PFSK-1 (cell line): ENCODE measurements at regions not wholly inside any gene's neighbourhood (a gene's known extent, or its start where the extent isn't known, plus 50 kb on each side); places are given as distances from the start of the nearest gene placed in this dataset.

ENCODE experiments used
- POLR2AphosphoS5 ChIP-seq: IDR thresholded peaks from 2 replicates; pipeline ENCODE4 v1.6.1; 2012; ENCODE audit warnings: low read depth, mild to moderate bottlenecking, control low read depth, low read length, moderate library complexity
- SIN3A ChIP-seq: IDR thresholded peaks from 2 replicates; pipeline ENCODE4 v1.6.1; 2012; ENCODE audit warnings: mild to moderate bottlenecking, low read length, moderate library complexity, borderline replicate concordance; ENCODE audit not compliant: insufficient read depth
- TAF1 ChIP-seq: IDR thresholded peaks from 2 replicates; pipeline ENCODE4 v1.6.1; 2012; ENCODE audit warnings: low read length, control low read depth, borderline replicate concordance; ENCODE audit not compliant: insufficient read depth
- TF ChIP-seq, protein P1 (sequence below), 2 experiments: IDR thresholded peaks; 2 replicates each; pipeline versions ENCODE4 v1.6.1 to v1.8.0; 2011 to 2012; ENCODE audit warnings: low read depth in 2 of 2, low read length in 2 of 2, control low read depth in 1 of 2, inconsistent platforms in 1 of 2, mild to moderate bottlenecking in 1 of 2, moderate library complexity in 1 of 2; ENCODE audit not compliant: insufficient read depth in 1 of 2

DNA sequence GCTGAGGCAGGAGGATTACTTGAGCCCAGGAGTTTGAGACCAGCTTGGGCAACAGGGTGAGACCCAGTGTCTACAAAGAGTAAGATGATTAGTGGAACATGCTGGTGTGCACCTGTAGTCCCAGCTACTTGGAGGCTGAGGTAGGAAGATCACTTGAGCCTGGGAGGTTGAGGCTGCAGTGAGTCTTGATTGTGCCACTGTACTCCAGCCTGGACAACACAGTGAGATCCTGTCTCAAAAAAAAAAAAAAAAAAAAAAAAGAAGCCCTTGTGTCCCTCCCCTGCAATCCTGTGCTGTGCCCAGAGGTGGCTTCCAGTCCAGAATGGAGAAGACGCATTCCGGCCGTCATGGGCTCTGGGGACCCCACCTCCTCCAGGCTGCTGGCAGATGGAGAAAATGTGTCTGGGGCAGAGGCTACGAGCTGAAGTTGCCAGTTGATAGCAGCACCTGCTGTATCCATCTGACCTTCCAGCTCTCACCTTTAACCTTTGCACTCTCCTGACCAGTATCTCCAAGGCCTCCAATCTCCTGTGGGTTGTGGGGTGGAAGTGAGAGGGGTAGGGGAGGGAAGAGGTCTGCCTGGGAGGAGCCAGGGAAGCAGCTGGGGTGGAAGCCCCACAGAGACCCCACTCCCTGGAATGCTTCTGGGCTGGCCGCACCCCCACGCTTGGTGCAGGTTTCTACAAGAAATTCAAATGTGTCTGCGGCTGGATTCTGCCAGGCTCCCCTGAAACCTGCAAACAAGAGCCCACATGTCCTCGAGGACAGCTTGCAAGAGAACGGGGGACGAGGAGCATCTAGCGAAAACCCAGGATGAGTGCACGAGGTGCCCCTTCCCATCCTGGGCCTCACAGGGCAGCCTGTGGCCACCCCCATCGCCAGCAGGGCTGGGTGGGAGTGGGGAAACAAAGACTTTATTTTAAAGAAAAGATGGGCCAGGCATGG is 148.3 kb upstream of the IER5L start:
- TF ChIP-seq TAF1 (no peak), POLR2AphosphoS5 (no peak), SIN3A (no peak)
- TF ChIP-seq, protein P1, sequence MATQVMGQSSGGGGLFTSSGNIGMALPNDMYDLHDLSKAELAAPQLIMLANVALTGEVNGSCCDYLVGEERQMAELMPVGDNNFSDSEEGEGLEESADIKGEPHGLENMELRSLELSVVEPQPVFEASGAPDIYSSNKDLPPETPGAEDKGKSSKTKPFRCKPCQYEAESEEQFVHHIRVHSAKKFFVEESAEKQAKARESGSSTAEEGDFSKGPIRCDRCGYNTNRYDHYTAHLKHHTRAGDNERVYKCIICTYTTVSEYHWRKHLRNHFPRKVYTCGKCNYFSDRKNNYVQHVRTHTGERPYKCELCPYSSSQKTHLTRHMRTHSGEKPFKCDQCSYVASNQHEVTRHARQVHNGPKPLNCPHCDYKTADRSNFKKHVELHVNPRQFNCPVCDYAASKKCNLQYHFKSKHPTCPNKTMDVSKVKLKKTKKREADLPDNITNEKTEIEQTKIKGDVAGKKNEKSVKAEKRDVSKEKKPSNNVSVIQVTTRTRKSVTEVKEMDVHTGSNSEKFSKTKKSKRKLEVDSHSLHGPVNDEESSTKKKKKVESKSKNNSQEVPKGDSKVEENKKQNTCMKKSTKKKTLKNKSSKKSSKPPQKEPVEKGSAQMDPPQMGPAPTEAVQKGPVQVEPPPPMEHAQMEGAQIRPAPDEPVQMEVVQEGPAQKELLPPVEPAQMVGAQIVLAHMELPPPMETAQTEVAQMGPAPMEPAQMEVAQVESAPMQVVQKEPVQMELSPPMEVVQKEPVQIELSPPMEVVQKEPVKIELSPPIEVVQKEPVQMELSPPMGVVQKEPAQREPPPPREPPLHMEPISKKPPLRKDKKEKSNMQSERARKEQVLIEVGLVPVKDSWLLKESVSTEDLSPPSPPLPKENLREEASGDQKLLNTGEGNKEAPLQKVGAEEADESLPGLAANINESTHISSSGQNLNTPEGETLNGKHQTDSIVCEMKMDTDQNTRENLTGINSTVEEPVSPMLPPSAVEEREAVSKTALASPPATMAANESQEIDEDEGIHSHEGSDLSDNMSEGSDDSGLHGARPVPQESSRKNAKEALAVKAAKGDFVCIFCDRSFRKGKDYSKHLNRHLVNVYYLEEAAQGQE (IDR thresholded peaks at IDR 0.05; ENCODE audit: insufficient read depth in 1 of 2, low read depth in 2 of 2, low read length in 2 of 2) = no peak
